Neural progenitor cell (in vitro differentiated cells): ENCODE measurements at regions not wholly inside any gene's neighbourhood (a gene's known extent, or its start where the extent isn't known, plus 50 kb on each side); places are given as distances from the start of the nearest gene placed in this dataset.

Experiments
- CTCF ChIP-seq: fragments of 200-600 bp; sonication (generic); IDR thresholded peaks from 2 replicates; pipeline ENCODE4 v1.5.1; 2017; ENCODE audit warnings: antibody characterized with exemption, mild to moderate bottlenecking
- EZH2 ChIP-seq: fragments of 200-600 bp; sonication (generic); IDR thresholded peaks from 2 replicates; pipeline ENCODE4 v1.6.1; 2017; ENCODE audit warnings: antibody characterized with exemption, mild to moderate bottlenecking, moderate library complexity
- EZH2phosphoT487 ChIP-seq: fragments of 200-600 bp; sonication (generic); IDR thresholded peaks from 2 replicates; pipeline ENCODE4 v1.6.1; 2017; ENCODE audit warnings: antibody characterized with exemption

GRCh38 chr16:65224994-65225393, 103.1 kb upstream of the CDH11 start:
- TF ChIP-seq CTCF (no peak), EZH2 (no peak), EZH2phosphoT487 (no peak)
